ENCODE measurements at regions not wholly inside any gene's neighbourhood (a gene's known extent, or its start where the extent isn't known, plus 50 kb on each side); places are given as distances from the start of the nearest gene placed in this dataset.

DNA sequence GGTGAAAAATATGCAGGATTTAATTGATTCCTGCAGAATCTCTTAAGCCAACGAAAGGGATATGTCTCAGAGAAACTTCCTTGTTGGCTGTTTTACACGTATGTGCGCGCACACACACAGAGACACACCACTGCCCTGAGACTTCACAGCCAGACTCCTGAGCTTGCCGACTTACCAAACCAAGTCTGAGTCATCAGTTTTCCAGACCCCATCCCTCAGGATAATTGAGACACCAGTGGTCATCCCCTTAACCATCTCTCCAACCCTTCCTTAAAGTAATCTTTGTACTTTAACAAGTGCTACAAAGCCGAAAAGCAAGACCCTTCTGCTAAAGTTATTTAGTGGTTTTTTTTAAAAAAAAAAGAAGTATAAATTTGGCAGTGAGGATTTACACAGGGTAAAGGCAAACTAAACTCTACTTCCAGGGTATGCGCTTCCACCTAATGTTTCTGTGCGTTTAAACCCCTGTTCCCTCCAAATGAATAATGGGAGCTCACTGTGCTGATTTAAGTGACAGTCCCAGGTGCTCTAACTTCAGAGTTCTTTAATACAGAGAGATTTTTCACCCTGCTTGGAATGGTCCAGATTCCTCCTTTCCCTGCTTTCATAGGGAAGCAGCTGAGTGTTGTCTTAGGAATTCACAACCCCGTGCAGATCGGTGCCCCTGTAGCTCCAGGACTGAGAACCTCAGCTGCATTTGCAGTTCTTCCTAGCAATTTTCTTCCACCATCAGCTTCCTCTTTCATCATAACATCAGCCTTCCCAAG is 198.5 kb downstream of the INHBA start:
- Mint-ChIP-seq H3K36me3 (no peaks in the 10 kb centered on the region), H3K27ac (no peak overlapping the region), H3K9me3 (peaks cover 10 to 14% of the 10 kb centered on the region in 2 donors)
- DNase-seq (ENCODE audit: low spot score in 2 of 2) (no peak), ATAC-seq (no peak)

DNA sequence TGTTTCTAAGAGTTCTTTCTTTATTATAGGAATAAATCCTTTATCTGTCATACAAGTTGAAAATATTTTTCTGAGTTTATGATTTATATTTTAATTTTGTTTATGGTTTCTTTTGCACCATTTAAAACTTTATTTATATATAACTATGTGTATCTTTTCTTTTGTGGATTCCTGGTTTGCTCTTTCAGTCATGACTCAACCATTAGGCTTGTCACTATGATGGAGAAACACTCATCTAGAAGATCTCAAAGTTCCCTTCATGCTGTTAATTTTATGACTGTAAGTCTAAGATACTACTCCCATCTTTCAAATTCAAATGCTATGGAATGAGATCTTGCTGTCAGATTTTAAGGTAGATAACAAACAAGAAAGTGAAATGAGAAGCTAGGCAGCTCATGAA is 199.5 kb downstream of the INHBA start:
- ATAC-seq: no peak
- Mint-ChIP-seq H3K9me3 (peaks cover 10 to 14% of the 10 kb centered on the region in 2 donors), H3K36me3 (no peaks in the 10 kb centered on the region), H3K27ac (no peak overlapping the region)
- no peak for DNase-seq (ENCODE audit: low spot score in 2 of 2)

DNA sequence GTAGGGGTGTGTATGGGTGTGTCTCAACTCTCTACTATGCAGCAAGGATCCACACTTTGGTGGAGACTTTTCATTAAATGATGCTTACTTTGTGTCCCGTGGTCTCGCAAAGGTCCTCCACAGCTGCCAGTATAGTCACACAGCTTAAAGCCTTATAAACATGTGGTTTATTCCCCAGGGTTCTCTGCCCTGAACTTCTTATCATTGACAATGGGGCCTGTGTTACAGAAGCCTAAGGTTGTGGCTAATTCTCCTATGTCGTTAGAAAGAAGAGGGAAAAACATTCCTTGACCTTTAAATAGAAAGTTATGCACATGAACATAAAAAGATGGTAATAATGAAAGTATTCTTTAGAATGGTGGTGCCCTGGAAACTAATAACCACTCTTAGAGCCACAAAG is 201.4 kb downstream of the INHBA start:
- no peak for ATAC-seq
- no peak for DNase-seq (ENCODE audit: low spot score in 2 of 2)
- Mint-ChIP-seq H3K27ac (no peak overlapping the region), H3K36me3 (no peaks in the 10 kb centered on the region), H3K9me3 (peaks cover 6 to 7% of the 10 kb centered on the region in 2 donors)

DNA sequence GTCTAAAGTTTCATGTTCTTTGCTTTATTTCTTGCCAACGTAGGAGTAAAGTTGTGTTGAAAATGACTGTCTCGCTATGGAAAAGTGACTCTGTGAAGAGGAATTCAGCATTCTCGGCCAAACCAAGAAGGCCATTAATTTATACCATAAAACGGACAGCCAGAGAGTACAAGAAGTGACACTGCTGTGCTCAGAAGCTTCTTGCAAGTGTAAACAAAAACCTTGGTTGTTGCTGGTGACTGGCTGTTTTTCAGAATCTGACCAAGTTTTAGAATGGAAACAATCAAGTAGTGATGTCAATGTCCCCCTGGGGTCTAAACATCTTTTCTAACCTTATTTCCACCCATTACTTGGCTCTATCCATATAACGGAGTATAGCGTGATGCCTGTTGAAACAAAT is 201.9 kb downstream of the INHBA start:
- no peak overlapping the region for H3K27ac Mint-ChIP-seq
- DNase-seq (ENCODE audit: low spot score in 2 of 2) (no peak), ATAC-seq (no peak)
- no peaks in the 10 kb centered on the region for H3K36me3 Mint-ChIP-seq
- H3K9me3 Mint-ChIP-seq: peaks cover 5 to 6% of the 10 kb centered on the region in 2 donors

DNA sequence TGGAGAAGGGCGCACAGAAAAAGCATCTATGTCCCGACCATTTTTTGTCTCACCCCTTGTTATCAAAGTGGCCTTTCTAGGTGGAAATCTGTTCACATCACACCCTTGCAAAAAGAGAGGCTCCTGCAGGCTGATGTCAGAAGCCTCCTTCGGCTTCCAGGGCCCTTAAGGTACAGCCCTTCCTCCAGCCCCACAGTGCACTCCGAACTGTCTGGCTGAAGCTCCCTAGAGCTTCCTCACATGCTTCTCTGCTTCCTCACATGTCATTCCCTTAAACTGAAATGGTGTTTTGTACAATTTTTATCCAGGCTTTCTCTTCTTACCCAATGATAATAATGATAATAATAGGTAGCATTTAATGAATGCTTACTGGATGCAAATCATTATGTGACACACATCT is 210.3 kb downstream of the INHBA start:
- Mint-ChIP-seq H3K9me3 (peaks cover 0 to 4% of the 10 kb centered on the region in 2 donors), H3K36me3 (no peaks in the 10 kb centered on the region), H3K27ac (no peak overlapping the region)
- ATAC-seq (no peak), DNase-seq (ENCODE audit: low spot score in 2 of 2) (no peak)

DNA sequence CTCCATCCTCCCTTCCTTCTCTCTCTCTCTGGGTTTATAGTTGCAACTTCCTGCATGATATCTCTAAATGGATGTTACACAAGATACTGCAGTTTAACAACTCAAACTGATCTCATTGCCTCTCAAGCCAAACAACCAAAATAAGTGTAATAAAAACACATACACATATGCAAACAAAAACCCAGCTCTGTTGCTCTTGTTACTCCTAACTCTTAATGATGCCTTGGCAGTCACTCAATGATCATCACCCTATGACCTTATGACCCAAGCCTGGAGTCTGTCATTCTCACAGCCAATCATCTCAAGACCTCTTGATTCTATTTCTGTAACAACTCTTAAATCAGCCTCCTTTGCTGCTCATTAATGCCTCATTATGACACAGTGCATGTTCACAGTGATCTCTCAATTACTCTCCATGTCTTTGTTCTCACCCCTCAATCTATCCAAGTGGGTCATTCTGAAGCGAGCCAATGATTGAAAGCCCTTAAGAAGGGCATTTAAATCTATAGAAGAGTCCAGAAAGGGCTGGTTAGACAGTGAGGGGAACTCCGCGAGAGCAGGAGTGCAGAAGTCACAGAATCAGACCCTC is 210.9 kb downstream of the INHBA start:
- peaks cover 0 to 4% of the 10 kb centered on the region in 2 donors for H3K9me3 Mint-ChIP-seq
- ATAC-seq (no peak), DNase-seq (ENCODE audit: low spot score in 2 of 2) (no peak)

DNA sequence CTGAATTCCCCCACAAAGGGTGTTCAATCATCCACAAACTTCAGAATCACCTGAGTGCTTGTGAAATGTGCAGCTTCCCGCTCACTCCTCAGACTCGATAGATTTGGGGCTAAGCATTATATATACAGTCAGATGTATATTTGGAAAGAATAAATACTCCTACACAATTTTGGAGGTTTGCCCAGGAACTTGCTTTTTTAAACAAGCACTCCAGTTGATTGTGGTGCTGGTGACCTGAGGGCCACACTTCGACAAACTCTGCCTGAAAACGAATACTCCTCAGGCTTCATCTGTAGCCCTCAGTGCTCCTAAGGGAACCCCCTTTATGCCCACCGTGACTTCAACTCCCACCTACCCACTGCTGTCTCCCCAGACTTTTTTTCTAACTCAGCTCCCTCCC is 211.6 kb downstream of the INHBA start:
- no peak for DNase-seq (ENCODE audit: low spot score in 2 of 2)
- Mint-ChIP-seq H3K9me3 (peaks cover 0 to 4% of the 10 kb centered on the region in 2 donors), H3K27ac (no peak overlapping the region), H3K36me3 (no peaks in the 10 kb centered on the region)
- no peak for ATAC-seq

More for the DNA sequence above, 210.9 kb downstream of the INHBA start:
- Mint-ChIP-seq H3K36me3 (no peaks in the 10 kb centered on the region), H3K27ac (no peak overlapping the region)

DNA sequence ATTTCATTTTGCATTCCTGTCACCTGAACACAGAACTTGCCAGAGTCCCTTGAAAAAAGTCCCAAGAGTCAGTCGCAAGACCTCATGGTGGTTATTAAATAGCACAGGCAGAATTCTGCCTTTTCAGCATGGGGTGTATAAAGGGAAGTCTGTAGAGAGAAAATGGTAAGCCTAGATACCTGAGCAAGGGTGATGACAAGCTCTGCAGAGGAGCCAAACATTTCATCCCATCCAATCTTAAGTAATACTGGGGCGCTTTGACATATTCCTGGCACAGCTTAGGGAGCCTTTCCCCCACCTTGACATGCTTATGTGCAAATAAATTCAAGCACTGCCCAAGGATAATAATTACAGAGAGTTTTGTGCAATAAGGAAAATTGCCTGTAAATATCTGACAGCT is 213.0 kb downstream of the INHBA start:
- no peak for DNase-seq (ENCODE audit: low spot score in 2 of 2)
- ATAC-seq: no peak
- Mint-ChIP-seq H3K27ac (no peak overlapping the region), H3K36me3 (no peaks in the 10 kb centered on the region), H3K9me3 (peaks cover 0 to 4% of the 10 kb centered on the region in 2 donors)

DNA sequence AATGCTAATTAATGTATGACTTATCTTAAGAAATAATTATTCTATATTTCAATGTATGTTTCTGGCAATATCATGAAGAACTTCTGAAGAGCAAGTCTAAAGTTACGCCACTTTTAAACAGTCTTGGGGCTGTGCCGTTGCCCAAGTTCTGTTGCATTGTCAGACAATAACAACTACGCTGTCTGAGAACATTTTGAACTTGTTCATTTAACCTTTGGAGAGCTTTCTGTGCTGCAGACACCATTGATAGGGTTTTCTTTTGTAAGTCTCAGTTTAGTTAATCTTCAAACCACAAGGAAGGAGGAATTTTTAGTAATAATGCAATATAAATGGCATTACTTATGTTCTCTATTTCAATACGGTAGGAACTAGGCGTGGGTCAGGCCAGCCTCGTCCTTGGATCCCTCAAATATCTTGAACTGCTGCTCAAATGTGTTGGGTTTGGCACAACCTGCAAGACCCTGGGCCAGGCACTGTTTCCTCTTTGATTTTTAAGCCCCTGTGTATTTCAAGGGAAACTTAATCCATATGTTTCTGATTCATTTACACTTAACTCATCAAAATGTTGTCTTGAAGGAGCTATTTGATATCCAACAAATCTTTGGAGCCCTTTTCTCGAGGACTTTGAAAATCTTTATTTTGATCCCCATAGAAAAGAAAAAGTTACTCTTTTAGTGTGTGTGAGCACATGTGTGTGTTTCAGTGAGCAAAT is 215.5 kb downstream of the INHBA start:
- DNase-seq (ENCODE audit: low spot score in 2 of 2) (no peak), ATAC-seq (no peak)
- Mint-ChIP-seq H3K36me3 (no peaks in the 10 kb centered on the region), H3K27ac (no peak overlapping the region), H3K9me3 (peaks cover 0 to 3% of the 10 kb centered on the region in 2 donors)

DNA sequence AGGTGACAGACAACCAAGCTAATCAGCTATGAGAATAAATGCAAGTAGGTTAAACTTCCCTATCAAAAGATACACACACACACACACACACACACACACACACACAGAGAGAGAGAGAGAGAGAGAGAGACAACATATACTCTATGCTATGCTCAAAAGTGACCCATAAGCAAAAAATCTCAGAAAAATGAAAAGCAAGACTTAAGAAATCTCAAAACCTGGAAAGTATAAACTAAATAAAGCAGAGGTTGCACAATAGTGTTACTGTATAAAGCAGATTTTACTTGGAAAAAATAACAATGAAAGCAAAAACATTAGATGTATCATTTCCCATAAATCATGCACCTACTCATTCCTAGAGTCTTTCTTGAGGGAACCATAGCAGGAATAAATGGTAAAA is 221.5 kb downstream of the INHBA start:
- Mint-ChIP-seq H3K27ac (no peak overlapping the region), H3K9me3 (peaks cover 4 to 15% of the 10 kb centered on the region in 2 donors), H3K36me3 (no peaks in the 10 kb centered on the region)
- DNase-seq (ENCODE audit: low spot score in 2 of 2): no peak
- ATAC-seq: no peak

DNA sequence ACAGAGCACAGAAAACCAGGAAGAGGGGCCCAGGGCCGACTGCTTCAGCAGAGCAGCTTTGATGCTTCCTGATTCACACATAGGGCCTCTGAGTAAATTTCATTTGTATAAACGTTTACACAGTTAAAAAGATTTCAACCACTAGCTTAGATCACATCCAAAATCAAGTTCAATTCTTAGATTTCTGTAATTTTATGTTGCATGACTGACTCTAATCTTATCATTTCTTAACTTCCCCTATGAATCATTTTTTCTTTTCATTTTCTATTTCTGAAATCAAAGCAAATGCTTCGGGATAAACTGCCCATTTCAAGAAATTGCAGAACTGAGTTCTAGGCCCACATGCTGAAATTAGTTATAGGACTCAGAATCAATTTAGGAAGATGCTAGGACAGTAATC is 224.7 kb downstream of the INHBA start:
- DNase-seq (ENCODE audit: low spot score in 2 of 2) (no peak), ATAC-seq (peak in 1 of 2 donors; percentile 74)
- Mint-ChIP-seq H3K36me3 (no peaks in the 10 kb centered on the region), H3K9me3 (peaks cover 4 to 12% of the 10 kb centered on the region in 2 donors), H3K27ac (no peak overlapping the region)

DNA sequence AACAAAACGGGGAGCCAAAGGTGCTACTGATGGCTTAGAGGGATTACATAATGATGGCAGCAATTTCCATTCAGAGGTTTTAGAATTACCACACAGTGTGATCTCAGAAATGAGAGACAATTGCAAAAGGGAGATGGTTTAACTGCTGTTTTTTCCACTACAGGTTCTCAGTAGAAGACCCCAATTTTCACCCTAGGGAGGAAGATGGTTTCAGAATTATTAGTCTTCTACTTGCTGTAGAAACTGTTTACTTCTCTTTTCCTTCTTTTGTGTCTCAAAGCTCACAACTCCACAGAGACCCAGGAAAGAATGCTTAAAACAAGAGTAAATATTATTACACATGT is 226.5 kb downstream of the INHBA start:
- no peak for DNase-seq (ENCODE audit: low spot score in 2 of 2)
- Mint-ChIP-seq H3K9me3 (peaks cover 4 to 8% of the 10 kb centered on the region in 2 donors), H3K36me3 (no peaks in the 10 kb centered on the region), H3K27ac (no peak overlapping the region)
- ATAC-seq: no peak

DNA sequence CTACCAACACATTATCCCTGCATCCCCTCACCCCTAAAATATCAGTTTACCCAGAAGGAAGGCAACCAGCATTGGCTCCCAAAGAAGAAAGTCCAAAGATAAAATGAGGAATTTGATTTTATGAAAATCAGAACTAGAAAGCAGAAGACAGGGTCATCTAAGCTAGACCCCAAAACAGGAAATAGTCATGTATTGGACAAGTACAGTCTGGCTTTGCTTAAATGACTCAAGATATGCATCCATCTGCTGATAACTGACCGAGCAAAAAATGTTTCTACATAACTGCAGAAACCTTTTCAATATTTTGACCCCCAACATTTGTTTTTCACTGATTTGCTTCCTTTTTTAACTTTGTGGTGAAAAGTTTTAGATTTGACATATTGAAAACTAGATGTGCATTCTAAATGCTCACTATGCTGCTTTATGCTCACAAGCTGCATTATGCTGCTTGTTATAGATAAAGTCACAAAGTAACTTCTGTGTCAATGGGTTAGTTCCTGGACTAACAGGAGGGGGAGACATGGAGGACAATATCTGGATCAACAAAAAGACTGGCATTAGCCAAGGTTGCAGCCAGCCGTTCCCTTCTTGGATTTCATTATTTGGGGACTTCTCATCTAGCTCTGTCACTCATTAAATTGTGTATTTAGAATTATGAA is 227.0 kb downstream of the INHBA start:
- Mint-ChIP-seq H3K27ac (no peak overlapping the region), H3K9me3 (peaks cover 5 to 8% of the 10 kb centered on the region in 2 donors), H3K36me3 (no peaks in the 10 kb centered on the region)
- ATAC-seq: no peak
- DNase-seq (ENCODE audit: low spot score in 2 of 2): no peak

DNA sequence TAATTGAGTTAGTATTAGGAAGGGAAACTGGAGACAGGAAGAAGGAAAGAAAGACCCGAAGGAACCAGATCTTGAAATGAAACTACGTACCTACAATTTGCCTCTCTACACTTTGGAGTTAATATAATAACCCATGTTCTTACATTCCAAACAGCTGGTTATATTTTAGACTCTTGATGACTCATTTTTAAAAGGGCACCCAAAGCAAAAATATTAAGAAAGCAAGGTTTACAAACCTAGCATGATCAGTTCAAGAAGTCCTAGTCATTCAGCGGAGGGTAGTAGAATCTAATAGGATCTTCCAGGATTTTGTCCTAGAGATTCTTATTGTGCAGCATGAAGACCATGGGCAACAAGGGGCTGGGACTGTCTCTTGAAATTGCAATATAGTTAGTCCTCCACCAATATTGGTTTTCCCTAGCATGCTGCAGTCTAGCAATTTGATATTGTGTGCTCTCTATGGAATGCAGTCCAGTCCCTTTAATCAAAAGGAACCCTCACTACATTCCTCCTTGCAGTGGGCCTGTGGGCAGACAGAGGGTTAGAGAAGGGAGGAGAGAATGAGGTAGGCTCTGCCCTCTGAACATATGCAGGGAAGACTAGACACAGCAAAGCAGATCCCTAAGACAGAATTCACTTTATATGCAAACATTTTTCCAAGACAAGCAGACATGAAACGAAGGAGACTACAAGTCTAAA is 230.3 kb downstream of the INHBA start:
- no peaks in the 10 kb centered on the region for H3K36me3 Mint-ChIP-seq
- no peak overlapping the region for H3K27ac Mint-ChIP-seq
- peaks cover 4 to 8% of the 10 kb centered on the region in 2 donors for H3K9me3 Mint-ChIP-seq
- no peak for DNase-seq (ENCODE audit: low spot score in 2 of 2)
- no peak for ATAC-seq

DNA sequence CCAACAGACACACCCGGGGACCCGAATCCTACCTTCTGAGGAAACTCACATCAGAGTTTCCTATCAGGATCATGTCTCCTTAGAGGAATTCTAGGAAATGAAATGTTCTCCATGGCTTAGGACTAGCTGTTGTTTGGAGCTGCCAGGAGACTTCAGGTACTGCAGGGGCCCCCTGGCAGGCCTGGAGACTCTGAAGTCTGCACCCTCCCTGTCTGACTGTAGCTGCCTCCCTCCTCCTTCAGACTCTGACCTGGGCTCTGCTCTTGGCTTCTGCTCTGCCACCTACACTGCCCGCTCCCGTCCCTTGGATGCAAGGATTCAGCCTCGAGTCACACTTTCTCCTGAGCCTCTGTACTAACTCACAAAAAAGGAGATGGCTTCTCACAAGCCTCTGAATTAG is 232.8 kb downstream of the INHBA start:
- Mint-ChIP-seq H3K27ac (no peak overlapping the region), H3K9me3 (peaks cover 3 to 17% of the 10 kb centered on the region in 2 donors), H3K36me3 (peaks cover 0 to 5% of the 10 kb centered on the region in 2 donors)
- ATAC-seq (no peak), DNase-seq (ENCODE audit: low spot score in 2 of 2) (no peak)

DNA sequence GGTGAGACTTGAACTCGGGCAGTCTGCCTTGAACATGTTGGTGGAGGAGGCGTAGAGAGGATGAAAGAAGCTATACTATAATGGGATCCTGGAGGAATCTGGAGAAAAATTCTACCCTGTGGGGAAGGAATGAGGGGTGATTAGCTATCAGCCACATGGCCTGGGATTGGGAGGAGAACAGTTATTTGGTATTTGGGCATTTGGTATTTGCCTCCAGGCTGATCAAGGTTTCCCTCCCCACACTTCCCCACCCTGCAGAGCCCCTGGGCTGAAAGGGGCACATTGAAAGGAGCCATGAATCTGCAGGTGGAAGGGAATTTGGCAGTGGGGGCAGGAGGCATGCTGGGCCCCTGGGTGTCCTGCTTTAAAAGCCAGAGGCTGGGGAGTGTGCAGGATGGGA is 235.3 kb downstream of the INHBA start:
- Mint-ChIP-seq H3K36me3 (peaks cover 0 to 5% of the 10 kb centered on the region in 2 donors), H3K9me3 (peaks cover 3 to 17% of the 10 kb centered on the region in 2 donors), H3K27ac (no peak overlapping the region)
- ATAC-seq (no peak), DNase-seq (ENCODE audit: low spot score in 2 of 2) (no peak)
